Breast epithelium (tissue), 3 donors: ENCODE measurements at regions not wholly inside any gene's neighbourhood (a gene's known extent, or its start where the extent isn't known, plus 50 kb on each side); places are given as distances from the start of the nearest gene placed in this dataset.

Experiments used
- POLR2AphosphoS5 ChIP-seq, 3 donors: sonication (generic); formaldehyde crosslinking; IDR thresholded peaks; one replicate each; pipeline ENCODE4 v1.6.1; 2017; ENCODE audit warnings: antibody characterized with exemption in 3 of 3
- TF ChIP-seq, protein P1 (sequence below), 3 donors: fragments of 450-650 bp; IDR thresholded peaks; one replicate each; pipeline ENCODE4 v1.5.1; 2016 to 2017; ENCODE audit warnings: antibody characterized with exemption in 3 of 3, mild to moderate bottlenecking in 3 of 3, moderate library complexity in 3 of 3

DNA sequence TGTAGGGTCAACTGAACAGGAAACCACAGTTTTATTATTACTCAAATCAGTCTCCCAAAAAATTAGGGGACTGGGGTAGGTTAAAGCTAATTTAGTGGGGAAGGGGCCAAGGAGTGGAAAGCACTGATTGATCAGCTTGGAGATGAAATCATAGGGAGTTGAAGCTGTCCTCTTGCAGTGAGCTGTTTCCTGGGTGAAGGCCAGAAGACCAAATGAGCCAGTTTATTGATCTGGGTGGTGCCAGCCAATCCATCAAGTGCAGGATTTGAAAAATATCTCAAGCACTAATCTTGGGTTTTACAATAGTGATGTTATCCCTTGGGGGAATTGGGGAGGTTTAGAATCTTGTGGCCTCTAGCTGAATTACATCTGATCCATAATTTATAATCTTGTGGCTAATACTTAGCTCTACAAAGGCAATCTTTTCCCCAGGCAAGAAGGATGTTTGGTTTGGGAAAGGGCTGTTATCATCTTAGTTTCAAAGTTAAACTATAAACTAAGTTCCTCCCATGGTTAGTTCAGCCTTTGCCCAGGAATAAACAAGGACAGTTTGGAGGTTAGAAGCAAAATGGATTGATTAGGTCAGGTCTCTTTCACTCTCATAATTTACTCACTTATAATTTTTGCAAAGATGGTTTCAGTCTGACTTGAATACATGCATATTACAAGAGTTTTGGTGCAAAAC is 773.5 kb downstream of the XPNPEP1 start:
- TF ChIP-seq POLR2AphosphoS5 (IDR thresholded peaks at IDR 0.05): no peak
- TF ChIP-seq, protein P1, sequence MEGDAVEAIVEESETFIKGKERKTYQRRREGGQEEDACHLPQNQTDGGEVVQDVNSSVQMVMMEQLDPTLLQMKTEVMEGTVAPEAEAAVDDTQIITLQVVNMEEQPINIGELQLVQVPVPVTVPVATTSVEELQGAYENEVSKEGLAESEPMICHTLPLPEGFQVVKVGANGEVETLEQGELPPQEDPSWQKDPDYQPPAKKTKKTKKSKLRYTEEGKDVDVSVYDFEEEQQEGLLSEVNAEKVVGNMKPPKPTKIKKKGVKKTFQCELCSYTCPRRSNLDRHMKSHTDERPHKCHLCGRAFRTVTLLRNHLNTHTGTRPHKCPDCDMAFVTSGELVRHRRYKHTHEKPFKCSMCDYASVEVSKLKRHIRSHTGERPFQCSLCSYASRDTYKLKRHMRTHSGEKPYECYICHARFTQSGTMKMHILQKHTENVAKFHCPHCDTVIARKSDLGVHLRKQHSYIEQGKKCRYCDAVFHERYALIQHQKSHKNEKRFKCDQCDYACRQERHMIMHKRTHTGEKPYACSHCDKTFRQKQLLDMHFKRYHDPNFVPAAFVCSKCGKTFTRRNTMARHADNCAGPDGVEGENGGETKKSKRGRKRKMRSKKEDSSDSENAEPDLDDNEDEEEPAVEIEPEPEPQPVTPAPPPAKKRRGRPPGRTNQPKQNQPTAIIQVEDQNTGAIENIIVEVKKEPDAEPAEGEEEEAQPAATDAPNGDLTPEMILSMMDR (IDR thresholded peaks at IDR 0.05): no peak
